Vagina (tissue), 2 donors: ENCODE measurements at regions not wholly inside any gene's neighbourhood (a gene's known extent, or its start where the extent isn't known, plus 50 kb on each side); places are given as distances from the start of the nearest gene placed in this dataset.

ENCODE experiments used
- POLR2A ChIP-seq, 2 donors: fragments of 450-650 bp; IDR thresholded peaks; one replicate each; pipeline ENCODE4 v1.6.1; 2017; ENCODE audit warnings: antibody characterized with exemption in 2 of 2, mild to moderate bottlenecking in 2 of 2, moderate library complexity in 2 of 2
- TF ChIP-seq, protein P1 (sequence below), 3 experiments: fragments of 450-650 bp in 2 of 3; fragments of 200-600 bp in 1 of 3; sonication (generic) in 1 of 3; IDR thresholded peaks; one replicate each; pipeline ENCODE4 v1.5.1; 2017 to 2019; ENCODE audit warnings: antibody characterized with exemption in 3 of 3, mild to moderate bottlenecking in 2 of 3, moderate library complexity in 2 of 3

GRCh38 chr2:49598231-49598630 lies 443.9 kb upstream of the FSHR start:
- TF ChIP-seq POLR2A (IDR thresholded peaks at IDR 0.05): no peak
- TF ChIP-seq, protein P1, sequence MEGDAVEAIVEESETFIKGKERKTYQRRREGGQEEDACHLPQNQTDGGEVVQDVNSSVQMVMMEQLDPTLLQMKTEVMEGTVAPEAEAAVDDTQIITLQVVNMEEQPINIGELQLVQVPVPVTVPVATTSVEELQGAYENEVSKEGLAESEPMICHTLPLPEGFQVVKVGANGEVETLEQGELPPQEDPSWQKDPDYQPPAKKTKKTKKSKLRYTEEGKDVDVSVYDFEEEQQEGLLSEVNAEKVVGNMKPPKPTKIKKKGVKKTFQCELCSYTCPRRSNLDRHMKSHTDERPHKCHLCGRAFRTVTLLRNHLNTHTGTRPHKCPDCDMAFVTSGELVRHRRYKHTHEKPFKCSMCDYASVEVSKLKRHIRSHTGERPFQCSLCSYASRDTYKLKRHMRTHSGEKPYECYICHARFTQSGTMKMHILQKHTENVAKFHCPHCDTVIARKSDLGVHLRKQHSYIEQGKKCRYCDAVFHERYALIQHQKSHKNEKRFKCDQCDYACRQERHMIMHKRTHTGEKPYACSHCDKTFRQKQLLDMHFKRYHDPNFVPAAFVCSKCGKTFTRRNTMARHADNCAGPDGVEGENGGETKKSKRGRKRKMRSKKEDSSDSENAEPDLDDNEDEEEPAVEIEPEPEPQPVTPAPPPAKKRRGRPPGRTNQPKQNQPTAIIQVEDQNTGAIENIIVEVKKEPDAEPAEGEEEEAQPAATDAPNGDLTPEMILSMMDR (IDR thresholded peaks at IDR 0.05): no peak
